IMR-90 (cell line): ENCODE measurements at regions not wholly inside any gene's neighbourhood (a gene's known extent, or its start where the extent isn't known, plus 50 kb on each side); places are given as distances from the start of the nearest gene placed in this dataset.

Experiments
- CTCF ChIP-seq: conservative IDR thresholded peaks from 2 replicates; pipeline ENCODE4 v1.5.1; 2012; ENCODE audit warnings: mild to moderate bottlenecking, low read depth, low read length, improper control_type of control experiment
- RFX5 ChIP-seq: IDR thresholded peaks from 2 replicates; pipeline ENCODE4 v1.8.0; 2012; ENCODE audit warnings: low read depth, mild to moderate bottlenecking, low read length, moderate library complexity

- no peak for TF ChIP-seq RFX5
- TF ChIP-seq CTCF, result no peak
These were observed 555.0 kb downstream of the INHBA start for GRCh38 chr7:41147606-41148485.
